ENCODE measurements at regions not wholly inside any gene's neighbourhood (a gene's known extent, or its start where the extent isn't known, plus 50 kb on each side); places are given as distances from the start of the nearest gene placed in this dataset.

- Histone ChIP-seq H3K9me2 (replicated peaks; ENCODE audit: control insufficient read depth, low read length) (no peaks in the 10 kb centered on the region), H4K20me1 (ENCODE audit: control insufficient read depth, insufficient read depth, low read depth, low read length) (no peaks in the 10 kb centered on the region), H3K79me2 (ENCODE audit: control insufficient read depth, low read length) (peaks cover 35% of the 10 kb centered on the region), H3K4me1 (ENCODE audit: control insufficient read depth, low read length) (peaks cover 15% of the 10 kb centered on the region), H3K27me3 (ENCODE audit: control insufficient read depth, low read length) (peaks cover 8% of the 10 kb centered on the region), H3K9me3 (ENCODE audit: control insufficient read depth, insufficient read depth, low read length) (no peaks in the 10 kb centered on the region), H3K4me3 (ENCODE audit: low read length) (no peak overlapping the region), H3K4me2 (ENCODE audit: low read length) (no peak overlapping the region), H3K36me3 (ENCODE audit: control insufficient read depth, low read length) (no peaks in the 10 kb centered on the region), H3F3A (ENCODE audit: control insufficient read depth, insufficient read depth) (peaks cover 5% of the 10 kb centered on the region; the same call in 1 of the 2 replicates), H3K27ac (ENCODE audit: low read depth, low read length) (no peak overlapping the region)
- TF ChIP-seq CTCF (IDR thresholded peaks at IDR 0.05; ENCODE audit: low read depth, low read length, poor library complexity, severe bottlenecking) (no peak), EZH2phosphoT487 (IDR thresholded peaks at IDR 0.05; ENCODE audit: borderline replicate concordance, low read length) (no peak)
These were observed 106.0 kb upstream of the SOD1 start for GRCh38 chr21:31553461-31553860.

GRCh38 chr21:31552826-31553225 lies 106.7 kb upstream of the SOD1 start:
- no peaks in the 10 kb centered on the region for H3K36me3 ChIP-seq (ENCODE audit: control insufficient read depth, low read length)
- TF ChIP-seq CTCF (IDR thresholded peaks at IDR 0.05; ENCODE audit: low read depth, low read length, poor library complexity, severe bottlenecking) (no peak), EZH2phosphoT487 (IDR thresholded peaks at IDR 0.05; ENCODE audit: borderline replicate concordance, low read length) (no peak)
- H3K4me3 ChIP-seq (ENCODE audit: low read length), result no peak overlapping the region
- H3K27me3 ChIP-seq (ENCODE audit: control insufficient read depth, low read length), result peaks cover 7% of the 10 kb centered on the region
- H3K4me1 ChIP-seq (ENCODE audit: control insufficient read depth, low read length), result peaks cover 13% of the 10 kb centered on the region
- no peak overlapping the region for H3K27ac ChIP-seq (ENCODE audit: low read depth, low read length)
- no peak overlapping the region for H3K4me2 ChIP-seq (ENCODE audit: low read length)
- no peaks in the 10 kb centered on the region for H4K20me1 ChIP-seq (ENCODE audit: control insufficient read depth, insufficient read depth, low read depth, low read length)
- no peaks in the 10 kb centered on the region for H3K9me2 ChIP-seq (replicated peaks; ENCODE audit: control insufficient read depth, low read length)
- peaks cover 5% of the 10 kb centered on the region; the same call in 1 of the 2 replicates for H3F3A ChIP-seq (ENCODE audit: control insufficient read depth, insufficient read depth)
- H3K9me3 ChIP-seq (ENCODE audit: control insufficient read depth, insufficient read depth, low read length), result no peaks in the 10 kb centered on the region
- peaks cover 28% of the 10 kb centered on the region for H3K79me2 ChIP-seq (ENCODE audit: control insufficient read depth, low read length)

- Histone ChIP-seq H3K9me3 (ENCODE audit: control insufficient read depth, insufficient read depth, low read length) (no peaks in the 10 kb centered on the region), H3K27me3 (ENCODE audit: control insufficient read depth, low read length) (no peaks in the 10 kb centered on the region), H3K4me3 (ENCODE audit: low read length) (no peak overlapping the region), H3K9me2 (replicated peaks; ENCODE audit: control insufficient read depth, low read length) (no peaks in the 10 kb centered on the region), H3K27ac (ENCODE audit: low read depth, low read length) (no peak overlapping the region), H3K4me1 (ENCODE audit: control insufficient read depth, low read length) (peaks cover 6% of the 10 kb centered on the region), H3F3A (ENCODE audit: control insufficient read depth, insufficient read depth) (no peaks in the 10 kb centered on the region), H3K79me2 (ENCODE audit: control insufficient read depth, low read length) (peaks cover 18% of the 10 kb centered on the region), H3K36me3 (ENCODE audit: control insufficient read depth, low read length) (no peaks in the 10 kb centered on the region), H4K20me1 (ENCODE audit: control insufficient read depth, insufficient read depth, low read depth, low read length) (no peaks in the 10 kb centered on the region), H3K4me2 (ENCODE audit: low read length) (no peak overlapping the region)
- TF ChIP-seq CTCF (IDR thresholded peaks at IDR 0.05; ENCODE audit: low read depth, low read length, poor library complexity, severe bottlenecking), result no peak
- no peak for TF ChIP-seq EZH2phosphoT487 (IDR thresholded peaks at IDR 0.05; ENCODE audit: borderline replicate concordance, low read length)
These were observed 109.4 kb upstream of the SOD1 start for GRCh38 chr21:31550070-31550469.
